GM19240 (cell line): ENCODE measurements at regions not wholly inside any gene's neighbourhood (a gene's known extent, or its start where the extent isn't known, plus 50 kb on each side); places are given as distances from the start of the nearest gene placed in this dataset.
"Not testable (repeated sequence)": the region's sequence is repeated elsewhere in the genome, so short reads cannot be mapped to it uniquely, and the experiment has no call there.

Experiments used
- DNase-seq: peaks from one replicate; pipeline ENCODE4 v3.0.0; 2011; ENCODE audit warnings: low spot score; ENCODE audit not compliant: insufficient read length

- no peak for DNase-seq
These were observed 500.9 kb downstream of the ARL4A start for GRCh38 chr7:13188236-13188805.

DNA sequence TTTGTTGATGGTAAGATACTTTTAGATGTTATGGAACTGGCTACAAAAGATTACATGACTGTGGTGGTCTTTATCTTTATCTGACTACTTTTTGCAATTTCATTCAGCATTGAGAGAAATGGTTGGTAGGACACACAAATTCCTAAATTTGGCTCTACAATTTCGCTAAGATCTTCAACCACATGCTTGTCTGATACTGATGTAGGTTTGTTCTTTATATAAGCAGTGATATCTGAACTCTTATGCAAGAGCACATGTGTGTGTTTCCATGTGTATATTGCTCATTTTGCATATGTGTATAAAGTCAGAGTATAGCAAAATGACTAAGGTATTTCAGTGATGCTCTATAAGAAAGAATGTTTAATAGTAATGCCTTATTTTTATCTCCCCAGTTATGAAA, 501.5 kb downstream of the ARL4A start:
- no peak for DNase-seq

DNA sequence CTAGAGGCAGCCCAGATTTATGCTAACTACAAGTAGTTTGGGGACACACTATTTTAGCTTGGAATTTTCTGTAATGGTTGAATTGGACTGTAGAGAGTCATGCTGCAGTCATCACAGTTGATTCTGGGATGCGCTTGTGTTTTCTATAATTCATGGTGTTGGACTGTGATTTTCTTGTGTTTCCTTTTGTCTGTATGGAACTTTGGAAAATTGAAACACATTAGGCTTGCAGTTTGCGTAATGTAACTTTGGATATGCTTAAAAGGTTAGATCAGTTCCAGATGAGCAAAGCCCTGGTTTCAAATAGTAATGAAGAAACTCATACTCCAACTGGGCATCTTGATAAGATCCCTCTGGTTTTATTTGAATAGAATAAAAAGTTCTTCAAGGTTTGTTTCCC, 502.2 kb downstream of the ARL4A start:
- no peak for DNase-seq

- no peak for DNase-seq
These were observed 510.1 kb downstream of the ARL4A start for GRCh38 chr7:13197501-13197900.

DNA sequence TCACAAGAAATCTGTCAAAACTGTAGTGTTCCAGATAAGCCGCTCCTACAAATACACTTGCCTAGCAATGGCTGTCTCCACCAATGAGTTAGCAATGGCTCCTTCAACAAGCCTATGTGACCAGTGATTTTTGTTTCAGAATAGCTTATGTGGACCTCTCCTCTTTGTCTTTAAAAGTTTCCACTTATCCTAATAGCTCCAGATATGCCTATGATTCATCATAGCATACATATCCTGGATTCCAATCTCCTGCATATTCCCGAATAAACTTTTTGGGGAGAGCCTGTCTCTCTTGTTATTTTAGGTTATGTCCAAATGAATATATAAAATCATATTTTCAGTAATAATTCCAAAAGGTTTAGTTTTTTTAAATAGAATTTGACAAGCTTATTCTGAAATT, 510.6 kb downstream of the ARL4A start:
- no peak for DNase-seq

GRCh38 chr7:13198727-13199126, 511.3 kb downstream of the ARL4A start:
- DNase-seq: no peak

DNA sequence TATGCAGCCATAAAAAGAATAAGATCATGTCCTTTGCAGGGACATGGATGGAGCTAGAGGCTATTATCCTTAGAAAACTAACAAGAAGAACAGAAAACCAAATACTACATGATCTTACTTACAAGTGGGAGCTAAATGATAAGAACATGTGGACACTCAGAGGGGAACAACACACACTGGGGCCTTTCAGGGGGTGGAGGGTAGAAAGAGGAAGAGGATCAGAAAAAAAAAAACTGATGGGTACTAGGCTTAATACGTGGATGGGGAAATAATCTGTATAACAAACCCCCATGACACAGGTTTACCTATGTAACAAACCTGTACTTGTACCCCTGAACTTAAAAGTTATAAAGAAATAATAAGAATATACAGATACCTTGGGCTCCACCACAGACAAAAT, 514.2 kb downstream of the ARL4A start:
- no peak for DNase-seq

GRCh38 chr7:13217768-13218167, 530.3 kb downstream of the ARL4A start:
- DNase-seq: no peak

DNA sequence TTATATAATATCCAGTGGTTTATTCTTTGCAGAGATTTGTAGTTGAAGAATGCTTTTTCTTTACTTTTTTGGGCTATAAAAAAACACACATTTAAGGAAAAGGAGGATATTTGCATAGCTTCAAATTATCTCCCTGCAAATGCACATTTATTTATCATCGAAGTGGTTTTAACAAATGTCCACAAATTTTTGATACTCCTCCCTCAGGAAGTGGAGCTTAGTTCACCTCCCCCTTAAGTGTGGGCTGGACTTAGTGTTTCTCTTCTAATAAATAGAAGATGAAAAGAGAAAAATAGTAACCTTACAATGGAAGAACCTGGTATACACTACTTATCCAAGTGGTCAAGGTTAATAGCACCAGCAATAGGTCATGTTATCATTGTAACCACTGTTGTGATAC, 537.6 kb downstream of the ARL4A start:
- DNase-seq: no peak

- no peak for DNase-seq
These were observed 539.0 kb downstream of the ARL4A start for GRCh38 chr7:13226385-13226784.

GRCh38 chr7:13231216-13231615, 543.8 kb downstream of the ARL4A start:
- no peak for DNase-seq

DNA sequence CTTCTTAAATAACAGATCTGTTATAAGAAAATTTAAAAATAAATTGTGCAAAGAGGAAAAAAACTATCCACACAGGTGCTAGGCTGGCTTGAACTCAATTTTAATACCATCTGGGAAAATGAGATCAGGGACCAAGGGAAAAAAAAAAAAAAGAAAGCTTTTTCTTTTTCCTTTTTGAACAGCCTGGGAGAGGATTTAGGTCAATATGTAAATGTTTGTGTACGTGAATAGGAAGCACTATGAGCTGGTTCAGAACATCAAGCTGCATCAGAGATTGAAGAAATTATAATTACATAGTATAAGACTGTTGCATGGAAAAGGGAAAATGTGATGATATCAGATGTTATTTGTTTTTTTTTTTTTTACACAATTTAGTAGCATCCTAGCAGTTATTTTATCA, 548.0 kb downstream of the ARL4A start:
- DNase-seq: no peak

DNA sequence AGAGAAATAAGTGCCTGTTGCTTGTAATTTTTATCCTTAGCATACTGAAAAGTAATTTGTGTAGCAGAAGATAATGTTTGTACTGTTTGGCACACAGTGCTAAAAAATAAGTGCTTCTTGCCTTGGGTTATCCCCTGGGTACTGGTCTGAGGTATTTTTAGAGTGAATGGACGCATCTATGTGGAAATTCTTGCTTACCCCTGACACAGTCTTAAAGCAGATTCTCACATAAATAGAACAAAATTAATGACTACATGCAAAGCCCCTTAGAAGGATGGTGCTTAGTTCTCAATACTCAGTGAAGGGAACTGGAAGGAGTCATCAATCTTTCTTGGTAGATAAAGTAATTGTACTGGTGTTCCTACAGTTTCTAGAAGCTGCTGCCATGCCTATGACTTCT, 548.6 kb downstream of the ARL4A start:
- no peak for DNase-seq

- no peak for DNase-seq
These were observed 552.9 kb downstream of the ARL4A start for GRCh38 chr7:13240349-13240748.

- no peak for DNase-seq
These were observed 554.0 kb downstream of the ARL4A start for GRCh38 chr7:13241416-13241815.

DNA sequence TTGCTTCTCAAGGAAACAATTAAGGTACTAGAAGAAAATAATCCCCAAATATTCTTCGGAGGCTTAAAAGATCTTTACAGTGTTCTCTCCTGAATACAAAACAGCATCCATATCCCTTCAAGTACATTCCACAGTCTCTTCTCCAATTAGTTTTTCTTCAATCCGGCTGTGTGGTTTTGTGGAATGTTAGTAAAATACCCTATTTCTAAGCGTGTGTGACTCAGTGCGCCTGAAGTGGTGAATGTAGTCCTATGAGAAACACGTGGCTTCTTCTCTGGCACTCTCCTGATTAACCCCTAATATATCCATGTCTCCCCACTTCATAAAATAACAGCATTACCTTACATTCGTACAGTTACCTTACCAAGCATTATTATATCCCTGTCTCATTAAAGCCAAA, 570.2 kb downstream of the ARL4A start:
- DNase-seq: no peak

DNA sequence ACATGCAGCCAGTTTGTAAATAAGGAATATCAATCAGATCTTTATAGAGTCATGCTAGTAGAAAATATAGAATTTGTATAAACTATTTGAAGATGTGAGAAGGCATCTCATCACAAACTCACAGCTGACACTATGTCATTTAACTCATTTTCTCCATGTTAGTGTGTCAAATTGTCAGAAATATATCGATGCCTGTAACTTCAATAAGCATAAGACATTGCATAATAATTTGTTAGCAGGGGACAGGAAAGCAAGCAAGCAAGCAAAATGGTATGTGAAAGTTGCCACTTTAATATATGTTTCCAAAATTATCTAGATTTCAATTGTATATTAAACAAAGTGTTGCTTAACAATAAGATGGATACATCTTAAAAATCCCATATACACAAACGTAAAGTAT, 571.0 kb downstream of the ARL4A start:
- DNase-seq: no peak

- DNase-seq: no peak
These were observed 572.5 kb downstream of the ARL4A start for GRCh38 chr7:13259930-13260329.

DNA sequence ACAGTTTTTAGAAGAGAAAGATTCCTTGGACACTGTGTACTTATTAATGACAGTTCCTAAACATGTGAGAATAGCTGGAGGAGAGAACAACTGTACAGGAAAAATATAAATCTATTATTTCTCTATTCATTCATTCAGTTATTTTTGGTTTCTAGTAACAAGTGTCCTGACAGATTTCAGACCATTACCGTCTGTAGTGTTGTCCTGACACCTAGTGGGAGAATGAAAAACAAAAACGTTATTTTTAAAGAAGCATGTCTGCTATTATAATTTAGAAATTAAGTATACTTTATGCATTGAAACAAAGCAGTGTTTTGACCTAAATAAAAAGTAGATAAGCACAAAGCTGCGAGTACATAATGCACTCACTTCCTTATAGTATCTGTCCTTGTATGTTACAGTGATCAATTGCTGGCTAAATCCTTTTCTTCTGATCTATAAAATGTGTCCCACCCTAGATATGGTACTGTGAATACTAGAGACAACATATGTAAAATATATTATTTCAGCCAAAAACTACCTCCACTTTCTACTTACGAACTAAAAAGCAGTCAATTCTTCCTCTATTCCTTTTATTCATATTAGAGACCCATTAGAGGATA, 575.6 kb downstream of the ARL4A start:
- no peak for DNase-seq

- no peak for DNase-seq
These were observed 577.8 kb downstream of the ARL4A start for GRCh38 chr7:13265271-13265670.

DNA sequence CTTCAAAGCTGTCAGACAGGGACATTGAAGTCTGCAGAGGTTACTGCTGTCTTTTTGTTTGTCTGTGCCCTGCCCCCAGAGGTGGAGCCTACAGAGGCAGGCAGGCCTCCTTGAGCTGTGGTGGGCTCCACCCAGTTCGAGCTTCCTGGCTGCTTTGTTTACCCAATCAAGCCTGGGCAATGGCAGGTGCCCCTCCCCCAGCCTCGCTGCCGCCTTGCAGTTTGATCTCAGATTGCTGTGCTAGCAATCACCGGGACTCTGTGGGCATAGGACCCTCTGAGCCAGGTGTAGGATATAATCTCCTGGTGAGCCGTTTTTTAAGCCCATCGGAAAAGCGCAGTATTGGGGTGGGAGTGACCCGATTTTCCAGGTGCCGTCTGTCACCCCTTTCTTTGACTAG, 586.8 kb downstream of the ARL4A start:
- not testable (repeated sequence) for DNase-seq

- no peak for DNase-seq
These were observed 589.5 kb downstream of the ARL4A start for GRCh38 chr7:13276977-13277376.

DNA sequence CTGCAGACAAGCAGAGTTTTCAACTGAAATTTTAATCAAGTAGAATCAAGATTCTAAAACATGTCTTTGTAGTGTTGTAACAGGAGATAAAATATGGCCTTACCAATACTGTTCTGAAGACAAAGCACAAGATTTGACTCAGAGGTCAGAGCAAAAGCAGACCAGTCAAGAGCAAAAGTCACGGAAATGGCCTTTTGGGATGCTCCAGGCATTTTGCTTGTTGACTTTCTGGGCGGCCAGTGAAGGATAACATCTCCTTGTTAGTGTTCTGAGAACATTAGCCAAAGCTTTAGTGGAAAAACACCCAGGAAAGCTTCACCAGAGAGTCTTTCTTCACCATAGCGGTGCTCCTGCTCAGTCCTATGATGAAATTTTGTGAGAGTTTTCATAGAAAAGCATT, 590.6 kb downstream of the ARL4A start:
- DNase-seq: no peak
